GM12865 (cell line): ENCODE measurements at regions not wholly inside any gene's neighbourhood (a gene's known extent, or its start where the extent isn't known, plus 50 kb on each side); places are given as distances from the start of the nearest gene placed in this dataset.

Experiments
- DNase-seq: peaks from one replicate; pipeline ENCODE4 v3.0.0; 2010; ENCODE audit warnings: low read depth
- H3K4me3 ChIP-seq: 2 replicates; pipeline ENCODE4 v1.5.1; 2011; ENCODE audit warnings: mild to moderate bottlenecking, low read depth, low read length, control low read depth
- CTCF ChIP-seq: IDR thresholded peaks from 2 replicates; pipeline ENCODE4 v1.5.1; 2011; ENCODE audit warnings: low read length, control low read depth, low read depth, inconsistent platforms; ENCODE audit not compliant: insufficient read depth; ENCODE audit errors: missing control alignments

GRCh38 chr10:29947701-29948060, 111.7 kb downstream of the JCAD start:
- DNase-seq: no peak
- no peak for TF ChIP-seq CTCF
- no peak overlapping the region for H3K4me3 ChIP-seq

GRCh38 chr10:29946953-29947700, 112.3 kb downstream of the JCAD start:
- no peak for DNase-seq
- H3K4me3 ChIP-seq: no peak overlapping the region
- TF ChIP-seq CTCF: no peak

- no peak for DNase-seq
- no peak for TF ChIP-seq CTCF
Measured at GRCh38 chr10:29946614-29946952, 112.8 kb downstream of the JCAD start.

GRCh38 chr10:29941476-29941875, 117.9 kb downstream of the JCAD start:
- no peak overlapping the region for H3K4me3 ChIP-seq
- DNase-seq: no peak
- TF ChIP-seq CTCF: no peak

More at GRCh38 chr10:29946614-29946952, 112.8 kb downstream of the JCAD start:
- H3K4me3 ChIP-seq: no peak overlapping the region

GRCh38 chr10:29932991-29933390, 126.4 kb downstream of the JCAD start:
- H3K4me3 ChIP-seq: no peak overlapping the region
- peak; percentile 29 for DNase-seq
- no peak for TF ChIP-seq CTCF

GRCh38 chr10:29931833-29932232, 127.6 kb downstream of the JCAD start:
- TF ChIP-seq CTCF: no peak
- DNase-seq: no peak
- no peak overlapping the region for H3K4me3 ChIP-seq

GRCh38 chr10:29929006-29929405, 130.4 kb downstream of the JCAD start:
- no peak for DNase-seq
- H3K4me3 ChIP-seq: no peak overlapping the region
- TF ChIP-seq CTCF: no peak
